OCI-LY3 (cell line): ENCODE measurements at regions not wholly inside any gene's neighbourhood (a gene's known extent, or its start where the extent isn't known, plus 50 kb on each side); places are given as distances from the start of the nearest gene placed in this dataset.

ENCODE experiments used
- H2AFZ ChIP-seq: fragments of 200-600, 300-600 bp; shearing (Covaris generic); 2 replicates; pipeline ENCODE4 v1.6.0; 2014; ENCODE audit warnings: antibody characterized with exemption, low read depth, low read length
- H3K27ac ChIP-seq: fragments of 200-600, 300-600 bp; sonication (generic); 2 replicates; pipeline ENCODE4 v1.5.1; 2014; ENCODE audit warnings: mild to moderate bottlenecking, low read length, moderate library complexity, mixed read lengths
- H3K27me3 ChIP-seq: fragments of 200-600, 300-600 bp; sonication (generic); 2 replicates; pipeline ENCODE4 v1.6.1; 2014; ENCODE audit warnings: low read depth, low read length, mixed read lengths
- H3K36me3 ChIP-seq: fragments of 200-600, 300-600 bp; sonication (generic); replicated peaks from 2 replicates; pipeline ENCODE3; 2014; ENCODE audit warnings: low read depth, low read length, mixed read lengths
- H3K4me1 ChIP-seq: fragments of 300-600, 200-600 bp; sonication (generic); 2 replicates; pipeline ENCODE4 v1.6.1; 2014; ENCODE audit warnings: low read length, mixed read lengths
- H3K4me2 ChIP-seq: fragments of 200-600, 300-600 bp; sonication (generic); 2 replicates; pipeline ENCODE4 v1.6.1; 2014; ENCODE audit warnings: low read length, mixed read lengths
- H3K4me3 ChIP-seq: fragments of 300-600, 200-600 bp; sonication (generic); 2 replicates; pipeline ENCODE4 v1.5.1; 2014; ENCODE audit warnings: antibody characterized with exemption, mild to moderate bottlenecking, low read length, moderate library complexity
- H3K79me2 ChIP-seq: fragments of 300-600, 200-600 bp; shearing (Covaris generic); 2 replicates; pipeline ENCODE4 v1.6.1; 2014; ENCODE audit warnings: mild to moderate bottlenecking, low read length, mixed read lengths
- H3K9ac ChIP-seq: fragments of 300-600, 200-600 bp; shearing (Covaris generic); 2 replicates; pipeline ENCODE4 v1.6.0; 2014; ENCODE audit warnings: mild to moderate bottlenecking, low read length, moderate library complexity
- H3K9me3 ChIP-seq: fragments of 200-600, 300-600 bp; shearing (Covaris generic); 2 replicates; pipeline ENCODE4 v1.6.1; 2014; ENCODE audit warnings: low read length, mixed read lengths; ENCODE audit not compliant: insufficient read depth
- H4K20me1 ChIP-seq: fragments of 200-600, 300-600 bp; sonication (generic); 2 replicates; pipeline ENCODE4 v1.6.1; 2016; ENCODE audit warnings: low read length, mixed read lengths; ENCODE audit not compliant: insufficient read depth
- EZH2phosphoT487 ChIP-seq: fragments of 200-600 bp; shearing (Covaris generic); IDR thresholded peaks from 2 replicates; pipeline ENCODE4 v1.6.1; 2018; ENCODE audit warnings: antibody characterized with exemption, mixed run types, low read depth
- TF ChIP-seq, protein P1 (sequence below): fragments of 200-600, 300-600 bp; sonication (generic); IDR thresholded peaks from 2 replicates; pipeline ENCODE4 v1.5.1; 2014; ENCODE audit warnings: antibody characterized with exemption, low read length, low read depth

DNA sequence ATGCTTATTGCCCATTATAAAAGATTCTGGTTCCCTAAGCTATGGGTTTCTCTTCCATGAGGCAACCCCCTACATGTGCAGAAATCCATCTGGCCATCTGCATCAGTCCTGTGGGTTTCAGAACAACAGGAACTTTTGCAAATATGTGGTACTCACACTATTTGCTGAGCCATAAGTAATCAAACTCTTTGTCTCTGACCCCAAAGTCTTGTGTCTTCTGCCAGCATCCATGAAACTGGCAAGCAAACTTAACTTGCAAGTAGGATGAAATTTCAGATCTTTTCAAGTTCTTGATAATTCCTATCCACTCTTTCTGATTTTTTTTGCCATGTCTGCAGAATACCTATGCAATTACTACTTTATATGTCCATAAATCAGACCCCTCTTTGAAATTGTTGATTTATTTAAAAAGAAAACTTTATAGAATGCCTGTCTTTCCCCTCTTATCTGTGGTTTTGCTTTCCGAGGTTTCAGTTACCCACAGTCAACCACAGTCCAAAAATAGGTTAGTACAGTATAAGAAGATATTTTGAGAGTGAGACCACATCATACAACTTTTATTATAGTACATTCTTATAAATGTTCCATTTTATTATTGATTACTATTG, 158.4 kb upstream of the IRX3 start:
- H4K20me1 ChIP-seq = no peaks in the 10 kb centered on the region
- H3K36me3 ChIP-seq = no peaks in the 10 kb centered on the region
- no peak overlapping the region for H3K4me2 ChIP-seq
- H3K27ac ChIP-seq = no peak overlapping the region
- TF ChIP-seq EZH2phosphoT487 = no peak
- TF ChIP-seq, protein P1, sequence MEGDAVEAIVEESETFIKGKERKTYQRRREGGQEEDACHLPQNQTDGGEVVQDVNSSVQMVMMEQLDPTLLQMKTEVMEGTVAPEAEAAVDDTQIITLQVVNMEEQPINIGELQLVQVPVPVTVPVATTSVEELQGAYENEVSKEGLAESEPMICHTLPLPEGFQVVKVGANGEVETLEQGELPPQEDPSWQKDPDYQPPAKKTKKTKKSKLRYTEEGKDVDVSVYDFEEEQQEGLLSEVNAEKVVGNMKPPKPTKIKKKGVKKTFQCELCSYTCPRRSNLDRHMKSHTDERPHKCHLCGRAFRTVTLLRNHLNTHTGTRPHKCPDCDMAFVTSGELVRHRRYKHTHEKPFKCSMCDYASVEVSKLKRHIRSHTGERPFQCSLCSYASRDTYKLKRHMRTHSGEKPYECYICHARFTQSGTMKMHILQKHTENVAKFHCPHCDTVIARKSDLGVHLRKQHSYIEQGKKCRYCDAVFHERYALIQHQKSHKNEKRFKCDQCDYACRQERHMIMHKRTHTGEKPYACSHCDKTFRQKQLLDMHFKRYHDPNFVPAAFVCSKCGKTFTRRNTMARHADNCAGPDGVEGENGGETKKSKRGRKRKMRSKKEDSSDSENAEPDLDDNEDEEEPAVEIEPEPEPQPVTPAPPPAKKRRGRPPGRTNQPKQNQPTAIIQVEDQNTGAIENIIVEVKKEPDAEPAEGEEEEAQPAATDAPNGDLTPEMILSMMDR = no peak
- H2AFZ ChIP-seq = no peak overlapping the region
- H3K9me3 ChIP-seq = no peaks in the 10 kb centered on the region
- H3K27me3 ChIP-seq = no peaks in the 10 kb centered on the region
- H3K4me1 ChIP-seq = no peaks in the 10 kb centered on the region
- no peak overlapping the region for H3K9ac ChIP-seq
- no peak overlapping the region for H3K4me3 ChIP-seq
- H3K79me2 ChIP-seq = no peaks in the 10 kb centered on the region

DNA sequence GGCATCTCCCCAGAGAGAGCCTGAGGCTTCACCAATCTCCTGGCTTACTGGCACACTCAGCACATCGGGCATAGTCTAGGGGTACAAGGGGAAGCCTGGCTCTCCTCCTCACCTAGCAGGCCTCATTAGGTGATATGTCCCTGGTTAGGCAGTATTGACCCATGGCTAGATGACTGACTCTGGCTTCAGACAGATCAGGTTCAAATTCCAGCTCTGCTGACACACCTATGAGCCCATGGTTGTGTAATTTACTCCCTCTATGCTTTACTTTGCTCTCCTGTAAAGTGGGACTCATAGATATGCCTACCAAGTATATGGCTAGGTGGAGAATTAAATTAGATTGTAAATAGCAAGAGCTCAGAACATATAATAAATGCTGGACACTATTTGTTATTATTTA, 157.3 kb upstream of the IRX3 start:
- Histone ChIP-seq H2AFZ (no peak overlapping the region), H4K20me1 (no peaks in the 10 kb centered on the region), H3K9ac (no peak overlapping the region), H3K4me1 (no peaks in the 10 kb centered on the region), H3K79me2 (no peaks in the 10 kb centered on the region), H3K36me3 (no peaks in the 10 kb centered on the region), H3K4me3 (no peak overlapping the region), H3K27ac (no peak overlapping the region), H3K27me3 (no peaks in the 10 kb centered on the region), H3K4me2 (no peak overlapping the region), H3K9me3 (no peaks in the 10 kb centered on the region)
- TF ChIP-seq, protein P1 = no peak
- no peak for TF ChIP-seq EZH2phosphoT487

DNA sequence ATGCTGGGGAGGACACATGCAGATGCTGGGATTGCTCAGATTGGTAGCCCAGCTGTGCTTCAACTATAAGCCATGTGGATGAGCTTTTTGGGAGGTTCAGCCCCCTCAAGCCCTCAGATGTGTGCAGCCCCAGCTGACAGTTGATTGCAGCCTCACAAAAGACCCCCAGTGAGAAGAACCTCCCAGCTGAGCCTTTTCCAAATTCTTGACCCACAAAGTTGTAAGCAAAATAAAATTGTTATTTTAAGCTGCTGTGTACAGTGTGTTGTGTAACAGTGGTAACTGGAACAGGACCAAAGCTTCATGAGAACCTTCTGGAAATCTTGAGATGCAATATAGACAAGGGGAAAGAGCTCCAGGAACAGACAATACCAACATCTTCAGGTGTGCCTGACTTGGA, 156.8 kb upstream of the IRX3 start:
- Histone ChIP-seq H3K9ac (no peak overlapping the region), H3K79me2 (no peaks in the 10 kb centered on the region), H3K36me3 (no peaks in the 10 kb centered on the region), H4K20me1 (no peaks in the 10 kb centered on the region), H2AFZ (no peak overlapping the region), H3K9me3 (no peaks in the 10 kb centered on the region), H3K27ac (no peak overlapping the region), H3K4me2 (no peak overlapping the region), H3K4me3 (no peak overlapping the region), H3K27me3 (no peaks in the 10 kb centered on the region), H3K4me1 (no peaks in the 10 kb centered on the region)
- no peak for TF ChIP-seq EZH2phosphoT487
- TF ChIP-seq, protein P1 = no peak

DNA sequence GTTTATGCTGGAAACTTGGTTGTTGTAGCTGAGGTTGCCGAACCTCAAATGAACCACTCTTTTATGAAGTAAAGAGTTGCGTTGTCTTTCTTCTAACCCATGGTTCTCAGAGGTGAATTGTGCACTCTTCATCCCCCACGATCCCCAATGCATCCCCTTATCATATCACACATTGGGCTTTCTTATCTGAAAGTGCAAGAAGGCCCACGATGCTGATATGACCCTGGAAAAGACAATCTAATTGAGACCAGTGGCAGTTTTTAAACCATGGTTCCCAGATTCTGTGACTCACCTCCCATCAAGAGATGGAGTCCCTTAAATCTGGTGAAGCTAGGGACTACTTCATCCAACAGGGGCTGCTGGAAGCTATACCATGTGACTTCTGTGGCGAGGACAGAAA, 156.3 kb upstream of the IRX3 start:
- Histone ChIP-seq H4K20me1 (no peaks in the 10 kb centered on the region), H3K27me3 (no peaks in the 10 kb centered on the region), H3K36me3 (no peaks in the 10 kb centered on the region), H3K9ac (no peak overlapping the region), H3K27ac (no peak overlapping the region), H3K4me2 (no peak overlapping the region), H3K79me2 (no peaks in the 10 kb centered on the region), H2AFZ (no peak overlapping the region), H3K4me3 (no peak overlapping the region), H3K4me1 (no peaks in the 10 kb centered on the region), H3K9me3 (no peaks in the 10 kb centered on the region)
- TF ChIP-seq, protein P1 = no peak
- TF ChIP-seq EZH2phosphoT487 = no peak
